ENCODE measurements at regions not wholly inside any gene's neighbourhood (a gene's known extent, or its start where the extent isn't known, plus 50 kb on each side); places are given as distances from the start of the nearest gene placed in this dataset.

DNA sequence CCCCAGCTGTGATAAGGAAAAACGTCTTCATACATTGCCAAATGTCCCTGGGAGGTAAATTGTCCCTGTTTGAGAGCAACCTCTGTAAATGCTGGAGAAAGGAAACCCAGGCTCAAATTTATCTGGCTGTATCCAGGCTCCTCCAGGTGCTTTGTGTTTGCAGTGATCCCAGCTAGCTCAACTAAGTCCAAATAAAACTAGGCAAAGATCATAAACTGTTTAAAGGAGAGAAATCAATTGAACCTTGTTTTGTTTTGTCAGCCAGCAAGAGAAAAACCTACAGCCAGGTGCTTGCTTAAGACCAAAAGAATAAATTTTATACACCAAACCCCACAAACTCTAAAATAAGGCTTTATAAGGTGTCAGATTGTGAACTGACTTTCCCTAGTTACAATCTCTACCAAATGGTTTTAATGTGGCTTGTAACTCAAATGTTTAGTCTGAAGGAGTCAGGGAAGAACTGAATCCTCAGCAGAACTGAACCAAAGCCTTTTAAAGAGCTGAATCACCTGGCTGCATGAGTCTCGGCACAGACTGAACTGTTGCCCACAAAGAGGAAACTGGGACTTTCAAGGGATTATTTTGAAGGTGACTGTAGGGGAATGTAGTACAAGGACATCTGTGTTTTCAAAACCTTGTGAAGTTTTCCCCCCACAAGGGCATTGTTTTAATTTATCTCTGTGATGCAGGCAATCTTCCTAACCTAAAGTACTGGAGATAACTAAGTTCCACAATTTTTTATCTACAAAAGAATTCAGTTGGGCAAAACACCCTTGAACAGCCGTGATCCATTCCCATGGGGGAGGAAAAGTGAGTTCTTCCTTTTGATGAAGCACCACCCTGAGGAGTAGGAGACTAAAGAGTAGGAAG lies 201.7 kb upstream of the TARS1 start:
- TF ChIP-seq CTCF (IDR thresholded peaks at IDR 0.05; ENCODE audit: poor library complexity, severe bottlenecking) (no peak), POLR2AphosphoS5 (IDR thresholded peaks at IDR 0.05) (no peak), EZH2 (IDR thresholded peaks at IDR 0.05; ENCODE audit: borderline replicate concordance, insufficient read depth, low read length, poor library complexity, severe bottlenecking) (no peak), TAF1 (IDR thresholded peaks at IDR 0.05; ENCODE audit: low read depth) (no peak), RAD21 (conservative IDR thresholded peaks at IDR 0.05) (no peak), EP300 (conservative IDR thresholded peaks at IDR 0.05; ENCODE audit: poor library complexity, severe bottlenecking) (no peak), SMC3 (conservative IDR thresholded peaks at IDR 0.05; ENCODE audit: poor library complexity) (no peak), MXI1 (conservative IDR thresholded peaks at IDR 0.05; ENCODE audit: poor library complexity, severe bottlenecking) (no peak)
- TF ChIP-seq, protein P1, sequence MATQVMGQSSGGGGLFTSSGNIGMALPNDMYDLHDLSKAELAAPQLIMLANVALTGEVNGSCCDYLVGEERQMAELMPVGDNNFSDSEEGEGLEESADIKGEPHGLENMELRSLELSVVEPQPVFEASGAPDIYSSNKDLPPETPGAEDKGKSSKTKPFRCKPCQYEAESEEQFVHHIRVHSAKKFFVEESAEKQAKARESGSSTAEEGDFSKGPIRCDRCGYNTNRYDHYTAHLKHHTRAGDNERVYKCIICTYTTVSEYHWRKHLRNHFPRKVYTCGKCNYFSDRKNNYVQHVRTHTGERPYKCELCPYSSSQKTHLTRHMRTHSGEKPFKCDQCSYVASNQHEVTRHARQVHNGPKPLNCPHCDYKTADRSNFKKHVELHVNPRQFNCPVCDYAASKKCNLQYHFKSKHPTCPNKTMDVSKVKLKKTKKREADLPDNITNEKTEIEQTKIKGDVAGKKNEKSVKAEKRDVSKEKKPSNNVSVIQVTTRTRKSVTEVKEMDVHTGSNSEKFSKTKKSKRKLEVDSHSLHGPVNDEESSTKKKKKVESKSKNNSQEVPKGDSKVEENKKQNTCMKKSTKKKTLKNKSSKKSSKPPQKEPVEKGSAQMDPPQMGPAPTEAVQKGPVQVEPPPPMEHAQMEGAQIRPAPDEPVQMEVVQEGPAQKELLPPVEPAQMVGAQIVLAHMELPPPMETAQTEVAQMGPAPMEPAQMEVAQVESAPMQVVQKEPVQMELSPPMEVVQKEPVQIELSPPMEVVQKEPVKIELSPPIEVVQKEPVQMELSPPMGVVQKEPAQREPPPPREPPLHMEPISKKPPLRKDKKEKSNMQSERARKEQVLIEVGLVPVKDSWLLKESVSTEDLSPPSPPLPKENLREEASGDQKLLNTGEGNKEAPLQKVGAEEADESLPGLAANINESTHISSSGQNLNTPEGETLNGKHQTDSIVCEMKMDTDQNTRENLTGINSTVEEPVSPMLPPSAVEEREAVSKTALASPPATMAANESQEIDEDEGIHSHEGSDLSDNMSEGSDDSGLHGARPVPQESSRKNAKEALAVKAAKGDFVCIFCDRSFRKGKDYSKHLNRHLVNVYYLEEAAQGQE (IDR thresholded peaks at IDR 0.05; ENCODE audit: borderline replicate concordance): no peak

Data from neural cell (in vitro differentiated cells).